Panc1 (cell line): ENCODE measurements at regions not wholly inside any gene's neighbourhood (a gene's known extent, or its start where the extent isn't known, plus 50 kb on each side); places are given as distances from the start of the nearest gene placed in this dataset.

Source experiments
- ATAC-seq: fragments of 200-7000 bp; cut with Tn5 transposase; 2 replicates; pipeline ENCODE4 v1.9.1; 2020; ENCODE audit warnings: mild to moderate bottlenecking, moderate library complexity
- BruUV-seq: library from RNA; stranded (reverse); fragments of 400-500 nt; replicated peaks from 2 replicates; lab custom pipeline; 2021; lab: Mats Ljungman, UMichigan
- CTCF ChIA-PET: fragments of 300-600 bp; sonication (Branson Sonifier 250); formaldehyde crosslinking; loops from one replicate; lab custom pipeline; 2022; ENCODE audit warnings: antibody characterized with exemption; lab: Charles Lee
- POLR2A ChIA-PET: fragments of 300-600 bp; sonication (Branson Sonifier 250); formaldehyde crosslinking; loops from one replicate; lab custom pipeline; 2022; ENCODE audit warnings: antibody characterized with exemption; lab: Charles Lee
- DNase-seq: peaks from one replicate; pipeline ENCODE4 v3.0.0-alpha.2; 2010; ENCODE audit warnings: low read depth, low spot score
- H3K27ac ChIP-seq: 2 replicates; pipeline ENCODE4 v1.5.1; 2011; ENCODE audit warnings: mild to moderate bottlenecking, low read length, inconsistent platforms
- H3K27me3 ChIP-seq: fragments of 200-500 bp; sonication (Bioruptor generic); 2 replicates; pipeline ENCODE4 v1.6.0; 2014; ENCODE audit warnings: low read length, inconsistent platforms; ENCODE audit not compliant: control insufficient read depth, insufficient read depth
- H3K36me3 ChIP-seq: fragments of 200-500 bp; sonication (Bioruptor generic); 2 replicates; pipeline ENCODE4 v1.5.1; 2014; ENCODE audit warnings: inconsistent platforms, mild to moderate bottlenecking, low read length, moderate library complexity; ENCODE audit not compliant: control insufficient read depth, insufficient read depth
- H3K4me1 ChIP-seq: 2 replicates; pipeline ENCODE4 v1.5.1; 2011; ENCODE audit warnings: inconsistent platforms, mild to moderate bottlenecking, low read length, moderate library complexity; ENCODE audit not compliant: control insufficient read depth, insufficient read depth
- H3K4me3 ChIP-seq, 2 experiments: 2 replicates each; pipeline ENCODE4 v1.5.1; 2011 to 2012; ENCODE audit warnings: low read depth in 2 of 2, low read length in 2 of 2, mild to moderate bottlenecking in 2 of 2, inconsistent platforms in 1 of 2, moderate library complexity in 1 of 2
- H3K9me3 ChIP-seq: fragments of 200-500 bp; sonication (Bioruptor generic); 2 replicates; pipeline ENCODE4 v1.5.1; 2014; ENCODE audit warnings: low read depth, mild to moderate bottlenecking, inconsistent platforms, low read length, moderate library complexity; ENCODE audit not compliant: control insufficient read depth, insufficient read depth
- POLR2AphosphoS5 ChIP-seq: IDR thresholded peaks from 2 replicates; pipeline ENCODE4 v1.6.1; 2012; ENCODE audit warnings: mild to moderate bottlenecking, low read depth, low read length, moderate library complexity
- REST ChIP-seq, 2 experiments: IDR thresholded peaks; 2 replicates each; pipeline ENCODE4 v1.6.1; 2011 to 2012; ENCODE audit warnings: low read depth in 2 of 2, control low read depth in 1 of 2, low read length in 1 of 2, mild to moderate bottlenecking in 1 of 2, moderate library complexity in 1 of 2; ENCODE audit not compliant: insufficient read depth in 1 of 2
- SIN3A ChIP-seq: IDR thresholded peaks from 2 replicates; pipeline ENCODE4 v1.6.1; 2012; ENCODE audit warnings: low read depth, mild to moderate bottlenecking, low read length, moderate library complexity, borderline replicate concordance; ENCODE audit not compliant: insufficient read depth
- TCF7L2 ChIP-seq: IDR thresholded peaks from 2 replicates; pipeline ENCODE4 v1.6.1; 2011; ENCODE audit warnings: mild to moderate bottlenecking, low read depth, low read length, inconsistent platforms
- in situ Hi-C: cut with HindIII; loops from 2 replicates; pipeline ENCODE4 v1.10.0; 2016; ENCODE audit warnings: low sequenced_read_pairs, low pct_unique_long_range_greater_than_20kb
- intact Hi-C: fragments of 100-400 bp; cut with micrococcal nuclease; formaldehyde crosslinking; loops from one replicate; pipeline ENCODE4 v1.10.0; 2022; ENCODE audit not compliant: unreplicated experiment
- TF ChIP-seq, protein P1 (sequence below): fragments of 450-650 bp; IDR thresholded peaks from 2 replicates; pipeline ENCODE4 v1.5.1; 2017; ENCODE audit warnings: mild to moderate bottlenecking

DNA sequence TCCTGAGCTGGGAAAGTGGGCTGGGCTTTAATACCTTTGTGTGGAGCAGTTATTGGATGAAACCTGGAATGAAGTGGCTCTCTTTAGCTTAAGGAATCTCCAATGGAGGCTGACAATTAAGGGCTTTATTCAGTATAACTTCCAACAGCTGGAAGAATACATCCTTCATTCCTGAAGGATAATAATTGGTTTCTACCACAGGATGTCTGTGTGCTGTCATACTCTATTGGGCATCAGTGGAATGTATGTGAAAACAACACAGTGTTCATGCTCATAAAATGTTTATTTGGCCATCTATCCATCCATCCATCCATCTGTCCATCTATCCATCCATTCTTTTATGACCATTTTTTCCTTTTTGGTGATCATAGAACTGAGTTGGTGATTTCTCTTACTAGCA, 220.7 kb upstream of the GAP43 start:
- DNase-seq (no peak), ATAC-seq (no peak)
- TF ChIP-seq SIN3A: no peak
- no peak for TF ChIP-seq REST (IDR thresholded peaks at IDR 0.05; ENCODE audit: insufficient read depth in 1 of 2, low read depth in 2 of 2, low read length in 1 of 2)
- TF ChIP-seq, protein P1, sequence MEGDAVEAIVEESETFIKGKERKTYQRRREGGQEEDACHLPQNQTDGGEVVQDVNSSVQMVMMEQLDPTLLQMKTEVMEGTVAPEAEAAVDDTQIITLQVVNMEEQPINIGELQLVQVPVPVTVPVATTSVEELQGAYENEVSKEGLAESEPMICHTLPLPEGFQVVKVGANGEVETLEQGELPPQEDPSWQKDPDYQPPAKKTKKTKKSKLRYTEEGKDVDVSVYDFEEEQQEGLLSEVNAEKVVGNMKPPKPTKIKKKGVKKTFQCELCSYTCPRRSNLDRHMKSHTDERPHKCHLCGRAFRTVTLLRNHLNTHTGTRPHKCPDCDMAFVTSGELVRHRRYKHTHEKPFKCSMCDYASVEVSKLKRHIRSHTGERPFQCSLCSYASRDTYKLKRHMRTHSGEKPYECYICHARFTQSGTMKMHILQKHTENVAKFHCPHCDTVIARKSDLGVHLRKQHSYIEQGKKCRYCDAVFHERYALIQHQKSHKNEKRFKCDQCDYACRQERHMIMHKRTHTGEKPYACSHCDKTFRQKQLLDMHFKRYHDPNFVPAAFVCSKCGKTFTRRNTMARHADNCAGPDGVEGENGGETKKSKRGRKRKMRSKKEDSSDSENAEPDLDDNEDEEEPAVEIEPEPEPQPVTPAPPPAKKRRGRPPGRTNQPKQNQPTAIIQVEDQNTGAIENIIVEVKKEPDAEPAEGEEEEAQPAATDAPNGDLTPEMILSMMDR: no peak
- no peak for TF ChIP-seq POLR2AphosphoS5
- no peak for TF ChIP-seq TCF7L2
- no peaks in the 10 kb centered on the region for H3K4me1 ChIP-seq
- BruUV-seq: no TSS peak
- no peak overlapping the region for H3K27ac ChIP-seq
- intact Hi-C loops: no loop called here
- no peak overlapping the region for H3K4me3 ChIP-seq
- no peaks in the 10 kb centered on the region for H3K36me3 ChIP-seq
- CTCF ChIA-PET: no interaction called here
- POLR2A ChIA-PET: no interaction called here
- no peaks in the 10 kb centered on the region for H3K27me3 ChIP-seq
- in situ Hi-C loops: no loop called here
- no peaks in the 10 kb centered on the region for H3K9me3 ChIP-seq

- DNase-seq (no peak), ATAC-seq (no peak)
- Histone ChIP-seq H3K9me3 (no peaks in the 10 kb centered on the region), H3K27me3 (no peaks in the 10 kb centered on the region), H3K36me3 (no peaks in the 10 kb centered on the region), H3K4me3 (no peak overlapping the region), H3K4me1 (no peaks in the 10 kb centered on the region), H3K27ac (no peak overlapping the region)
- intact Hi-C loops: no loop called here
- CTCF ChIA-PET: no interaction called here
- POLR2A ChIA-PET: no interaction called here
- in situ Hi-C loops: no loop called here
- TF ChIP-seq SIN3A: no peak
- no peak for TF ChIP-seq TCF7L2
- TF ChIP-seq, protein P1: no peak
- TF ChIP-seq POLR2AphosphoS5: no peak
- no peak for TF ChIP-seq REST (IDR thresholded peaks at IDR 0.05; ENCODE audit: insufficient read depth in 1 of 2, low read depth in 2 of 2, low read length in 1 of 2)
- BruUV-seq: no TSS peak
Observed at GRCh38 chr3:115403786-115404185, 219.5 kb upstream of the GAP43 start.
